SK-N-SH (cell line): ENCODE measurements at regions not wholly inside any gene's neighbourhood (a gene's known extent, or its start where the extent isn't known, plus 50 kb on each side); places are given as distances from the start of the nearest gene placed in this dataset.
A peak's percentile ranks its signal among the peaks of the same experiment; 100 is the strongest.

ENCODE experiments used
- CHD2 ChIP-seq: fragments of 150-350 bp; IDR thresholded peaks from 2 replicates; pipeline ENCODE4 v1.6.1; 2018; ENCODE audit warnings: low read length; ENCODE audit not compliant: partially characterized antibody
- ELF1 ChIP-seq: IDR thresholded peaks from 2 replicates; pipeline ENCODE4 v1.4.0; 2012
- GATA2 ChIP-seq: sonication (generic); formaldehyde crosslinking; IDR thresholded peaks from 2 replicates; pipeline ENCODE4 v1.5.0; 2020; ENCODE audit warnings: mild to moderate bottlenecking, missing genetic modification reagents
- JUND ChIP-seq: IDR thresholded peaks from 2 replicates; pipeline ENCODE4 v1.4.0; 2012
- MEF2A ChIP-seq: IDR thresholded peaks from 2 replicates; pipeline ENCODE4 v1.4.0; 2012; ENCODE audit warnings: low read depth, borderline replicate concordance
- MXI1 ChIP-seq: IDR thresholded peaks from 2 replicates; pipeline ENCODE4 v1.6.1; 2012; ENCODE audit warnings: mild to moderate bottlenecking, low read depth, low read length, improper control_type of control experiment
- NFIC ChIP-seq: IDR thresholded peaks from 2 replicates; pipeline ENCODE4 v1.4.0; 2012; ENCODE audit warnings: borderline replicate concordance
- POLR2AphosphoS5 ChIP-seq: IDR thresholded peaks from 2 replicates; pipeline ENCODE4 v1.6.1; 2012; ENCODE audit warnings: low read depth, low read length
- RCOR1 ChIP-seq: fragments of 150-350 bp; IDR thresholded peaks from 2 replicates; pipeline ENCODE4 v1.6.1; 2017; ENCODE audit warnings: antibody characterized with exemption, low read length
- RFX5 ChIP-seq: IDR thresholded peaks from 2 replicates; pipeline ENCODE4 v1.6.1; 2012; ENCODE audit warnings: mild to moderate bottlenecking, improper control_type of control experiment, low read length
- SIN3A ChIP-seq: IDR thresholded peaks from 2 replicates; pipeline ENCODE4 v1.6.1; 2012; ENCODE audit warnings: low read depth, mild to moderate bottlenecking, low read length, moderate library complexity, borderline replicate concordance
- TAF1 ChIP-seq: IDR thresholded peaks from 2 replicates; pipeline ENCODE4 v1.6.1; 2012; ENCODE audit warnings: low read depth, mild to moderate bottlenecking, low read length, moderate library complexity, borderline replicate concordance
- TCF12 ChIP-seq: IDR thresholded peaks from 2 replicates; pipeline ENCODE4 v1.4.0; 2012
- TF ChIP-seq, protein P1 (sequence below): fragments of 150-350 bp; IDR thresholded peaks from 2 replicates; pipeline ENCODE4 v1.6.1; 2016; ENCODE audit warnings: mild to moderate bottlenecking, low read depth, low read length
- TF ChIP-seq, protein P2 (sequence below): IDR thresholded peaks from 2 replicates; pipeline ENCODE4 v1.4.0; 2012; ENCODE audit warnings: low read depth, borderline replicate concordance
- TF ChIP-seq, protein P3 (sequence below): IDR thresholded peaks from 2 replicates; pipeline ENCODE4 v1.4.0; 2012; ENCODE audit warnings: low read depth, borderline replicate concordance
- TF ChIP-seq, protein P4 (sequence below): IDR thresholded peaks from 2 replicates; pipeline ENCODE4 v1.6.1; 2012; ENCODE audit warnings: mild to moderate bottlenecking, low read depth, low read length, moderate library complexity
- TF ChIP-seq, protein P5 (sequence below): fragments of 200-600 bp; sonication (generic); IDR thresholded peaks from 2 replicates; pipeline ENCODE4 v1.6.1; 2017; ENCODE audit warnings: antibody characterized with exemption, mild to moderate bottlenecking, moderate library complexity
- TF ChIP-seq, protein P6 (sequence below): IDR thresholded peaks from 2 replicates; pipeline ENCODE4; 2012

DNA sequence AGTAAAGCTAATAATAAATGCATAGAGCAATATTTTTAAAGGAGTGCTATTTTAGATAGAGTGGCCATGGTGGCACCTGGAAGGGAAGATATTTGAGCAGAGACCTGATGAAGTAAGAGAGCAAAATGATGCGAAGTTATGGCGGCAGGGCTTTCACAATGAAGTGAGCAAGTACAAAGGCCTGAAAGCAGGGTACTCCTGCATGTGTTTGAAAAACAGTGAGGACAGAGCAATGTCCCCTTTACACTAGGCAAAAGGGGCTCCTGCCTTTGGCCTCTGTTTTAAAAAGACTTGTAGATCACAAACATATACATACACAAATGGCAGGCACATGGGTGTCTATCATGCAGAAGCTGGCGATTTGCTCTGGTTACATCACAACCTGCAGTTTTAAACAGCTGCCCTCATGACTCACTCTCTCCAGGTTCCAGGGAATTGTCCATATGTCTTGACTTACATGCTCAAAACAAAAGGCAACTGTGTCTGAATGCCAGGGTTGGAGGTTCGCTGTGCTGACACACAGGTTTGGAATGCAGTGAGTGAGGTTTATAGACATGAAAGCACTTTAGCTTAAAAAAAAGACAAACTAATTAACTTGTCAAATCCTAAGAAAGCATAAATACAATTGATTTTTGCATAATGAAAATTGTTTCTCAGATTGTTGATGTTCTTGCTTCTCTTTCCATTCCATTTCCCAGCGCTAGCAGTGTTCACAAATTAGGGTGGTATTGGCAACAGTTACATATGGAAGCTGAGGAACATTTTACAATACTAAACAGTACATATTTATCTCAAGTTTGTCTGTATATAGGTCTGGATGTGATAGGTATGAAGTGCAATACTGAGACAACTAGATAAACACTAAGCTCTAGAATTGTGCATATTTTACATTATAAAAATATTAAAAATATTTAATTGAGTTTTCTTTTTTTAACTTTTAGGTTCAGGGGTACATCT lies 313.9 kb downstream of the BARHL2 start (continued):
- TF ChIP-seq, protein P1, sequence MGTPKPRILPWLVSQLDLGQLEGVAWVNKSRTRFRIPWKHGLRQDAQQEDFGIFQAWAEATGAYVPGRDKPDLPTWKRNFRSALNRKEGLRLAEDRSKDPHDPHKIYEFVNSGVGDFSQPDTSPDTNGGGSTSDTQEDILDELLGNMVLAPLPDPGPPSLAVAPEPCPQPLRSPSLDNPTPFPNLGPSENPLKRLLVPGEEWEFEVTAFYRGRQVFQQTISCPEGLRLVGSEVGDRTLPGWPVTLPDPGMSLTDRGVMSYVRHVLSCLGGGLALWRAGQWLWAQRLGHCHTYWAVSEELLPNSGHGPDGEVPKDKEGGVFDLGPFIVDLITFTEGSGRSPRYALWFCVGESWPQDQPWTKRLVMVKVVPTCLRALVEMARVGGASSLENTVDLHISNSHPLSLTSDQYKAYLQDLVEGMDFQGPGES: no peak
- peak; percentile 98 for TF ChIP-seq JUND
- TF ChIP-seq, protein P2, sequence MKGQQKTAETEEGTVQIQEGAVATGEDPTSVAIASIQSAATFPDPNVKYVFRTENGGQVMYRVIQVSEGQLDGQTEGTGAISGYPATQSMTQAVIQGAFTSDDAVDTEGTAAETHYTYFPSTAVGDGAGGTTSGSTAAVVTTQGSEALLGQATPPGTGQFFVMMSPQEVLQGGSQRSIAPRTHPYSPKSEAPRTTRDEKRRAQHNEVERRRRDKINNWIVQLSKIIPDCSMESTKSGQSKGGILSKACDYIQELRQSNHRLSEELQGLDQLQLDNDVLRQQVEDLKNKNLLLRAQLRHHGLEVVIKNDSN: no peak
- TF ChIP-seq, protein P3, sequence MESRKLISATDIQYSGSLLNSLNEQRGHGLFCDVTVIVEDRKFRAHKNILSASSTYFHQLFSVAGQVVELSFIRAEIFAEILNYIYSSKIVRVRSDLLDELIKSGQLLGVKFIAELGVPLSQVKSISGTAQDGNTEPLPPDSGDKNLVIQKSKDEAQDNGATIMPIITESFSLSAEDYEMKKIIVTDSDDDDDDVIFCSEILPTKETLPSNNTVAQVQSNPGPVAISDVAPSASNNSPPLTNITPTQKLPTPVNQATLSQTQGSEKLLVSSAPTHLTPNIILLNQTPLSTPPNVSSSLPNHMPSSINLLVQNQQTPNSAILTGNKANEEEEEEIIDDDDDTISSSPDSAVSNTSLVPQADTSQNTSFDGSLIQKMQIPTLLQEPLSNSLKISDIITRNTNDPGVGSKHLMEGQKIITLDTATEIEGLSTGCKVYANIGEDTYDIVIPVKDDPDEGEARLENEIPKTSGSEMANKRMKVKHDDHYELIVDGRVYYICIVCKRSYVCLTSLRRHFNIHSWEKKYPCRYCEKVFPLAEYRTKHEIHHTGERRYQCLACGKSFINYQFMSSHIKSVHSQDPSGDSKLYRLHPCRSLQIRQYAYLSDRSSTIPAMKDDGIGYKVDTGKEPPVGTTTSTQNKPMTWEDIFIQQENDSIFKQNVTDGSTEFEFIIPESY: 0 out of 2 replicates have a peak, but pooled peaks have one; percentile 55
- TF ChIP-seq NFIC: peak; percentile 77
- TF ChIP-seq POLR2AphosphoS5: peak; percentile 79; the same call in 1 of the 2 replicates
- TF ChIP-seq, protein P4, sequence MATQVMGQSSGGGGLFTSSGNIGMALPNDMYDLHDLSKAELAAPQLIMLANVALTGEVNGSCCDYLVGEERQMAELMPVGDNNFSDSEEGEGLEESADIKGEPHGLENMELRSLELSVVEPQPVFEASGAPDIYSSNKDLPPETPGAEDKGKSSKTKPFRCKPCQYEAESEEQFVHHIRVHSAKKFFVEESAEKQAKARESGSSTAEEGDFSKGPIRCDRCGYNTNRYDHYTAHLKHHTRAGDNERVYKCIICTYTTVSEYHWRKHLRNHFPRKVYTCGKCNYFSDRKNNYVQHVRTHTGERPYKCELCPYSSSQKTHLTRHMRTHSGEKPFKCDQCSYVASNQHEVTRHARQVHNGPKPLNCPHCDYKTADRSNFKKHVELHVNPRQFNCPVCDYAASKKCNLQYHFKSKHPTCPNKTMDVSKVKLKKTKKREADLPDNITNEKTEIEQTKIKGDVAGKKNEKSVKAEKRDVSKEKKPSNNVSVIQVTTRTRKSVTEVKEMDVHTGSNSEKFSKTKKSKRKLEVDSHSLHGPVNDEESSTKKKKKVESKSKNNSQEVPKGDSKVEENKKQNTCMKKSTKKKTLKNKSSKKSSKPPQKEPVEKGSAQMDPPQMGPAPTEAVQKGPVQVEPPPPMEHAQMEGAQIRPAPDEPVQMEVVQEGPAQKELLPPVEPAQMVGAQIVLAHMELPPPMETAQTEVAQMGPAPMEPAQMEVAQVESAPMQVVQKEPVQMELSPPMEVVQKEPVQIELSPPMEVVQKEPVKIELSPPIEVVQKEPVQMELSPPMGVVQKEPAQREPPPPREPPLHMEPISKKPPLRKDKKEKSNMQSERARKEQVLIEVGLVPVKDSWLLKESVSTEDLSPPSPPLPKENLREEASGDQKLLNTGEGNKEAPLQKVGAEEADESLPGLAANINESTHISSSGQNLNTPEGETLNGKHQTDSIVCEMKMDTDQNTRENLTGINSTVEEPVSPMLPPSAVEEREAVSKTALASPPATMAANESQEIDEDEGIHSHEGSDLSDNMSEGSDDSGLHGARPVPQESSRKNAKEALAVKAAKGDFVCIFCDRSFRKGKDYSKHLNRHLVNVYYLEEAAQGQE: no peak
- TF ChIP-seq MEF2A: no peak; the same call in 1 of the 2 replicates
- TF ChIP-seq, protein P5, sequence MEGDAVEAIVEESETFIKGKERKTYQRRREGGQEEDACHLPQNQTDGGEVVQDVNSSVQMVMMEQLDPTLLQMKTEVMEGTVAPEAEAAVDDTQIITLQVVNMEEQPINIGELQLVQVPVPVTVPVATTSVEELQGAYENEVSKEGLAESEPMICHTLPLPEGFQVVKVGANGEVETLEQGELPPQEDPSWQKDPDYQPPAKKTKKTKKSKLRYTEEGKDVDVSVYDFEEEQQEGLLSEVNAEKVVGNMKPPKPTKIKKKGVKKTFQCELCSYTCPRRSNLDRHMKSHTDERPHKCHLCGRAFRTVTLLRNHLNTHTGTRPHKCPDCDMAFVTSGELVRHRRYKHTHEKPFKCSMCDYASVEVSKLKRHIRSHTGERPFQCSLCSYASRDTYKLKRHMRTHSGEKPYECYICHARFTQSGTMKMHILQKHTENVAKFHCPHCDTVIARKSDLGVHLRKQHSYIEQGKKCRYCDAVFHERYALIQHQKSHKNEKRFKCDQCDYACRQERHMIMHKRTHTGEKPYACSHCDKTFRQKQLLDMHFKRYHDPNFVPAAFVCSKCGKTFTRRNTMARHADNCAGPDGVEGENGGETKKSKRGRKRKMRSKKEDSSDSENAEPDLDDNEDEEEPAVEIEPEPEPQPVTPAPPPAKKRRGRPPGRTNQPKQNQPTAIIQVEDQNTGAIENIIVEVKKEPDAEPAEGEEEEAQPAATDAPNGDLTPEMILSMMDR: no peak
- TF ChIP-seq SIN3A: peak; percentile 74; the same call in 1 of the 2 replicates
- no peak for TF ChIP-seq TAF1
- no peak for TF ChIP-seq RCOR1
- no peak for TF ChIP-seq ELF1
- TF ChIP-seq MXI1: no peak
- no peak for TF ChIP-seq GATA2
- TF ChIP-seq, protein P6, sequence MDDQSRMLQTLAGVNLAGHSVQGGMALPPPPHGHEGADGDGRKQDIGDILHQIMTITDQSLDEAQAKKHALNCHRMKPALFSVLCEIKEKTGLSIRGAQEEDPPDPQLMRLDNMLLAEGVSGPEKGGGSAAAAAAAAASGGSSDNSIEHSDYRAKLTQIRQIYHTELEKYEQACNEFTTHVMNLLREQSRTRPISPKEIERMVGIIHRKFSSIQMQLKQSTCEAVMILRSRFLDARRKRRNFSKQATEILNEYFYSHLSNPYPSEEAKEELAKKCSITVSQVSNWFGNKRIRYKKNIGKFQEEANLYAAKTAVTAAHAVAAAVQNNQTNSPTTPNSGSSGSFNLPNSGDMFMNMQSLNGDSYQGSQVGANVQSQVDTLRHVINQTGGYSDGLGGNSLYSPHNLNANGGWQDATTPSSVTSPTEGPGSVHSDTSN: peak; percentile 86
- TF ChIP-seq CHD2: no peak
- no peak for TF ChIP-seq RFX5
- TF ChIP-seq TCF12: peak; percentile 97
- TF ChIP-seq, all 33 proteins: peak for 12
